ENCODE measurements at regions not wholly inside any gene's neighbourhood (a gene's known extent, or its start where the extent isn't known, plus 50 kb on each side); places are given as distances from the start of the nearest gene placed in this dataset.

GRCh38 chr4:45007508-45007907, 281.2 kb upstream of the GNPDA2 start:
- no peak for DNase-seq (ENCODE audit: low spot score)
- TF ChIP-seq, protein P1, sequence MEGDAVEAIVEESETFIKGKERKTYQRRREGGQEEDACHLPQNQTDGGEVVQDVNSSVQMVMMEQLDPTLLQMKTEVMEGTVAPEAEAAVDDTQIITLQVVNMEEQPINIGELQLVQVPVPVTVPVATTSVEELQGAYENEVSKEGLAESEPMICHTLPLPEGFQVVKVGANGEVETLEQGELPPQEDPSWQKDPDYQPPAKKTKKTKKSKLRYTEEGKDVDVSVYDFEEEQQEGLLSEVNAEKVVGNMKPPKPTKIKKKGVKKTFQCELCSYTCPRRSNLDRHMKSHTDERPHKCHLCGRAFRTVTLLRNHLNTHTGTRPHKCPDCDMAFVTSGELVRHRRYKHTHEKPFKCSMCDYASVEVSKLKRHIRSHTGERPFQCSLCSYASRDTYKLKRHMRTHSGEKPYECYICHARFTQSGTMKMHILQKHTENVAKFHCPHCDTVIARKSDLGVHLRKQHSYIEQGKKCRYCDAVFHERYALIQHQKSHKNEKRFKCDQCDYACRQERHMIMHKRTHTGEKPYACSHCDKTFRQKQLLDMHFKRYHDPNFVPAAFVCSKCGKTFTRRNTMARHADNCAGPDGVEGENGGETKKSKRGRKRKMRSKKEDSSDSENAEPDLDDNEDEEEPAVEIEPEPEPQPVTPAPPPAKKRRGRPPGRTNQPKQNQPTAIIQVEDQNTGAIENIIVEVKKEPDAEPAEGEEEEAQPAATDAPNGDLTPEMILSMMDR (IDR thresholded peaks at IDR 0.05) = no peak
- ATAC-seq (ENCODE audit: low FRiP score) = no peak

- ATAC-seq (ENCODE audit: low FRiP score) (no peak), DNase-seq (ENCODE audit: low spot score) (no peak)
- TF ChIP-seq, protein P1 (IDR thresholded peaks at IDR 0.05) = no peak
These were observed 279.7 kb upstream of the GNPDA2 start for GRCh38 chr4:45006078-45006477.

DNA sequence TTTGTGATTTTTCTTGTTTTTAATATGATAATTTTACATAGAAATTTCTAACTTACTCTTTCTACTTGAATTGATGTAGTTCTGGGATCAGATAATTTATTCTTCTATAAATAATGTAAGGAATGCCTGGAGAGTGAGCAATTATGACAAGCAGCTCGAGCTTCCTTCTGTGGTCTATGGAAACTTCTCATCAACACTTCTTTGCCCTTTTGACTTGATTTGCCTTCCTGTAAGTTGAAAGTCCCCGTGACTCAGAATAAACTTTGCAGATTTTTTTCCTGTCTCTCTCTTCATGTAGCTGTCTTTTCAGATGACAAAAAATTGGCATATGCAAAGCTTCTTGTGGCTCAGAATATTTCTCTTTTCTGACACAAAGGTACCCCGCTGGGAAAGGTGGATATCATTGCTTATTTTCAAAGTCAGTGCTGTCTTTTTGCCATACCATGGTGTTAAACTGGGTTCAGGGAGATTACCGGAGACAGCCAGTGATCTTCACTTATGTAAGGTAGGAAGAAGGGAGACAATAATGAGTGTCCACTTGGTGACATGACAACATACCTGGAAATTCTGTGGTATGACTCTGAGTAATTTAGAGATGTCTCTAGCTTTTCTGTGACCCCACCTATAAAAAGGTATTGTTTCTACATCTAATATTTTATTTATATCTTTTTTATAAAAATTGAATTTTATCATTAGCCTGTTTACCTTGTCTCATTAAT, 278.6 kb upstream of the GNPDA2 start:
- TF ChIP-seq, protein P1 (IDR thresholded peaks at IDR 0.05) = no peak
- no peak for DNase-seq (ENCODE audit: low spot score)
- no peak for ATAC-seq (ENCODE audit: low FRiP score)

DNA sequence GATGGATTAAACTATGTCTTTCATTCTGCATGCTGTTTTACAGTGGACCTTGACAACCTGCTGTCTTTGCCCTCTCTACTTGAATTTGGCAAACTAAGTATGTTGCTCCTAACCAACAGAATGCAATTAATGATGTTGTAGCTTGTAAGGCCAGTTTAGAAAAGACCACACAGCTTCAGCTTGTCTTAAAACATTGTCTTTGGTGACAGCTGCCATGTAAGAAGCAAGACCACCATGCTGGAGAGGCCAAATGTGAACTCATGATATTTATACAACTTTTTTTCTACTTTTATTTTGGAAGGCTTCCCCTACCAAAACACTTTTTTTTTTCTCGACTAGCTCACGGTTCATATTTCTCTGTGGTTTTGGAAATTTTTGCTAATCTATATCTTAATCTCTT, 278.0 kb upstream of the GNPDA2 start:
- TF ChIP-seq, protein P1 (IDR thresholded peaks at IDR 0.05) = no peak
- no peak for DNase-seq (ENCODE audit: low spot score)
- ATAC-seq (ENCODE audit: low FRiP score) = no peak

GRCh38 chr4:44996276-44996845, 270.0 kb upstream of the GNPDA2 start:
- DNase-seq (ENCODE audit: low spot score) (no peak), ATAC-seq (ENCODE audit: low FRiP score) (no peak)
- TF ChIP-seq, protein P1 (IDR thresholded peaks at IDR 0.05) = no peak

- ATAC-seq (ENCODE audit: low FRiP score) (no peak), DNase-seq (ENCODE audit: low spot score) (no peak)
- TF ChIP-seq, protein P1 (IDR thresholded peaks at IDR 0.05) = no peak
These were observed 261.7 kb upstream of the GNPDA2 start for GRCh38 chr4:44988011-44988410.

GRCh38 chr4:44985938-44986337, 259.6 kb upstream of the GNPDA2 start:
- ATAC-seq (ENCODE audit: low FRiP score) (no peak), DNase-seq (ENCODE audit: low spot score) (no peak)
- TF ChIP-seq, protein P1 (IDR thresholded peaks at IDR 0.05) = no peak
